ENCODE measurements at regions not wholly inside any gene's neighbourhood (a gene's known extent, or its start where the extent isn't known, plus 50 kb on each side); places are given as distances from the start of the nearest gene placed in this dataset.

- Mint-ChIP-seq H3K4me1 (ENCODE audit: low read depth) (no peaks in the 10 kb centered on the region), H3K27ac (no peak overlapping the region), H3K4me3 (no peak overlapping the region), H3K9me3 (no peaks in the 10 kb centered on the region), H3K27me3 (ENCODE audit: low read depth) (no peaks in the 10 kb centered on the region), H3K36me3 (ENCODE audit: insufficient read depth in 2 of 2) (no peaks in the 10 kb centered on the region)
- no peak for DNase-seq
- ATAC-seq (replicated peaks in 1 of 2), result no peak
Observed at GRCh38 chr4:123995936-123996335, 599.3 kb downstream of the SPRY1 start.

GRCh38 chr4:123996718-123997510 is 600.3 kb downstream of the SPRY1 start:
- H3K36me3 Mint-ChIP-seq (ENCODE audit: insufficient read depth in 2 of 2), result no peaks in the 10 kb centered on the region
- no peaks in the 10 kb centered on the region for H3K4me1 Mint-ChIP-seq (ENCODE audit: low read depth)
- no peak overlapping the region for H3K4me3 Mint-ChIP-seq
- DNase-seq (no peak), ATAC-seq (replicated peaks in 1 of 2) (no peak)
- no peak overlapping the region for H3K27ac Mint-ChIP-seq
- no peaks in the 10 kb centered on the region for H3K27me3 Mint-ChIP-seq (ENCODE audit: low read depth)
- H3K9me3 Mint-ChIP-seq, result no peaks in the 10 kb centered on the region

GRCh38 chr4:123997776-123998449 is 601.3 kb downstream of the SPRY1 start:
- Mint-ChIP-seq H3K36me3 (ENCODE audit: insufficient read depth in 2 of 2) (no peaks in the 10 kb centered on the region), H3K4me1 (ENCODE audit: low read depth) (no peaks in the 10 kb centered on the region), H3K27ac (no peak overlapping the region), H3K4me3 (no peak overlapping the region), H3K9me3 (no peaks in the 10 kb centered on the region), H3K27me3 (ENCODE audit: low read depth) (no peaks in the 10 kb centered on the region)
- ATAC-seq (replicated peaks in 1 of 2) (no peak), DNase-seq (no peak)

DNA sequence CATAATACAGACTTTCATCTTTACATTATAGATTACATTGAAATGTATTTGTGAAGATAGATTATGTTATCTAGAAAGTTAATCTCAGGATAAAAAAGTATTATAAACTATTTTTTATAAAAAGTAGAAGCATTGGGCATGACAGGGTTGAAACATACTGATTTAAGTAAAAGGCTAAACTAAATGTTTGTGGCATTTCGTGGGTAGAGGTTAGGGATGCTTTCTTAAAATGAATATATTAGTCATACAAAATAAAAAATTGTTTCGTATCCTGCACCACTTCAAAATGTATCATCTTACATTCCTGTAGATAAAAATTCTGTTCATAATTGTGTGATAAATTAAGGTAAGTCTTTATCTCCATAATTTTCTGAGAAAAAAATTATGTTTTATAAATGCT is 603.6 kb downstream of the SPRY1 start:
- H3K36me3 Mint-ChIP-seq (ENCODE audit: insufficient read depth in 2 of 2), result no peaks in the 10 kb centered on the region
- no peak overlapping the region for H3K4me3 Mint-ChIP-seq
- no peaks in the 10 kb centered on the region for H3K27me3 Mint-ChIP-seq (ENCODE audit: low read depth)
- H3K9me3 Mint-ChIP-seq, result peaks cover 0 to 1% of the 10 kb centered on the region in 2 donors
- H3K4me1 Mint-ChIP-seq (ENCODE audit: low read depth), result no peaks in the 10 kb centered on the region
- ATAC-seq (replicated peaks in 1 of 2), result no peak
- H3K27ac Mint-ChIP-seq, result no peak overlapping the region
- DNase-seq, result no peak

GRCh38 chr4:124015766-124016165 is 619.2 kb downstream of the SPRY1 start:
- DNase-seq (no peak), ATAC-seq (replicated peaks in 1 of 2) (no peak)
- Mint-ChIP-seq H3K36me3 (ENCODE audit: insufficient read depth in 2 of 2) (no peaks in the 10 kb centered on the region), H3K4me3 (no peak overlapping the region), H3K27ac (no peak overlapping the region), H3K4me1 (ENCODE audit: low read depth) (peaks cover 9% of the 10 kb centered on the region), H3K9me3 (peaks cover 2 to 7% of the 10 kb centered on the region in 2 donors), H3K27me3 (ENCODE audit: low read depth) (no peaks in the 10 kb centered on the region)

DNA sequence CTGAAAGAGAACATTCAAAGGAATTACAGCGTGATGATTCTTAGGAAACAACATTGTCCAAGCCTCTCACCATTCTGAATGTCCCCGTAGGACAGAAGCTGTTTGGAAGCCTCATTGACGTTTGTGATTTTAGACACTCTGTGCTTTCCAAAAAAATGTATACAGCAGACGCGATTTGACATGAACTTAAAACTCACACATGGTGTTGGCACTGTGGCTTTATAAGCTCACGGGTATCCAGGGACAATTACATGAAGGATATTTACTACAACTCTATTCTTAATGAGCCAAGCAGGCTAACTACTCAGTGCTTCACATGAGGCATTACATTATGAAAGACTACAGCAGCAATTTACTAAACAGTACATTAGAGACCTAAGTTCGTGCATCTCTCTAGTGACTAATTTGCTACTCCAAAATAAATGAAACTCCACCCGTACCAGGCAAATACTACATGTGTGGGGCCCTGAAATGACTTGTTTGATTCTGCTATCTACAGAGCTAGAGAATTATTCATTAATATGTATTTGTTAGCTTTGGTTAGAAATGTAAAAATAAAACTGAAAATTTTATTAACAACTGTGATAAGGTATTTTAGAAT is 620.7 kb downstream of the SPRY1 start:
- no peak overlapping the region for H3K4me3 Mint-ChIP-seq
- H3K27ac Mint-ChIP-seq, result no peak overlapping the region
- no peaks in the 10 kb centered on the region for H3K27me3 Mint-ChIP-seq (ENCODE audit: low read depth)
- no peak for DNase-seq
- H3K9me3 Mint-ChIP-seq, result peaks cover 4 to 10% of the 10 kb centered on the region in 2 donors
- H3K4me1 Mint-ChIP-seq (ENCODE audit: low read depth), result peaks cover 9% of the 10 kb centered on the region
- H3K36me3 Mint-ChIP-seq (ENCODE audit: insufficient read depth in 2 of 2), result no peaks in the 10 kb centered on the region
- ATAC-seq (replicated peaks in 1 of 2), result no peak

DNA sequence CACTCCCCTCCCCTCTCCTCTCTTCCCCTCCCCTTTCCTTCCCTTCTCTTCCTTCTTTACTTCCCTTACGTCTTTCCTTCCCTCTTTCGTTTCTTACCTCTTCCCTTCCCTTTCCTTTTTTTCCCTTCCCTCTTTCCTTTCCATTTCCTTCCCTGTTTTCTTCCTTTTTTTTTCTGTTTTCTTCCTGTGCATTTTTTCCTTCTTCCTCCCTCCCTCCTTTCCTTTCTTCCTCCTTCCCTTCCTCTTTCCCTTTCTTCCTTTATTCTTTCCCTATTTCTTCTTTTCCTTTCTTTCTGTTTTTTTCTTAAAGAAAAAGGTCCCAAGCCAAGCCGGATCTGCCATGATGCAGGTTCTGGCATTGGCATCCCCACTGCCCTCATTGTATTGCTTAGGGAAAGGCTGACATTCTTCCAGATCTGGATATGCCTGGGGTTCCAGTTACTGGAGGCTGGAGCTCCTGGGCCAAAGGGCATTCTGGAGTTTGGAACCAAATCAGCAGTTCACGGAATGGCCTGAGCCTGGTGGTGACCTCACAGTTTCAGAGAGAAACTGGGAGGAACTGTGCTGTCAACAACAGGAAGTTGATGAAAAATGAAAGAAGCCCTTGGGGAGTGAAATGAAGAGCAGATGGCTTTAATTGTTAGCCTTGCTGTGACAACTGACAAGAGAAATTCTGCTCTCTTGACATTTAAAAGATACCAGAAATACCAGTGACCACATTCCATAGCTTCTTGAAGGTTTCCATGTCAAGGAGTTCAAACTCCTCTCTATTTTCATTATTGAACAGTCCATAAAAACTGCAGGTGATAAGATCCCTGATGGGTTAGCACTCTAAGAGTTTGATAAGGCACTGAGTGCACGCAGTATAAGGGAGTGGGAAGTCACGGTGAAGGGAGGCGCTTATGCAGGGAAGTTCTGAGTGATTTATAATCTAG is 622.1 kb downstream of the SPRY1 start:
- H3K9me3 Mint-ChIP-seq, result peaks cover 4 to 10% of the 10 kb centered on the region in 2 donors
- H3K36me3 Mint-ChIP-seq (ENCODE audit: insufficient read depth in 2 of 2), result no peaks in the 10 kb centered on the region
- H3K4me1 Mint-ChIP-seq (ENCODE audit: low read depth), result peaks cover 9% of the 10 kb centered on the region
- DNase-seq, result peak; percentile 1 to 8
- H3K27ac Mint-ChIP-seq, result peak overlapping the region; percentile 89
- ATAC-seq (replicated peaks in 1 of 2), result peak; percentile 76 to 82
- H3K4me3 Mint-ChIP-seq, result peak overlapping the region; percentile 44 to 54
- H3K27me3 Mint-ChIP-seq (ENCODE audit: low read depth), result no peaks in the 10 kb centered on the region

GRCh38 chr4:124019749-124020549 is 623.4 kb downstream of the SPRY1 start:
- H3K9me3 Mint-ChIP-seq, result peaks cover 4 to 10% of the 10 kb centered on the region in 2 donors
- no peak overlapping the region for H3K4me3 Mint-ChIP-seq
- ATAC-seq (replicated peaks in 1 of 2), result no peak
- no peaks in the 10 kb centered on the region for H3K27me3 Mint-ChIP-seq (ENCODE audit: low read depth)
- H3K4me1 Mint-ChIP-seq (ENCODE audit: low read depth), result peaks cover 9% of the 10 kb centered on the region
- H3K36me3 Mint-ChIP-seq (ENCODE audit: insufficient read depth in 2 of 2), result no peaks in the 10 kb centered on the region
- no peak for DNase-seq
- H3K27ac Mint-ChIP-seq, result no peak overlapping the region

GRCh38 chr4:124025000-124025399 is 628.4 kb downstream of the SPRY1 start:
- H3K36me3 Mint-ChIP-seq (ENCODE audit: insufficient read depth in 2 of 2), result no peaks in the 10 kb centered on the region
- no peak overlapping the region for H3K4me3 Mint-ChIP-seq
- H3K9me3 Mint-ChIP-seq, result peaks cover 3 to 5% of the 10 kb centered on the region in 2 donors
- no peak overlapping the region for H3K27ac Mint-ChIP-seq
- ATAC-seq (replicated peaks in 1 of 2), result no peak
- H3K4me1 Mint-ChIP-seq (ENCODE audit: low read depth), result no peaks in the 10 kb centered on the region
- no peak for DNase-seq
- no peaks in the 10 kb centered on the region for H3K27me3 Mint-ChIP-seq (ENCODE audit: low read depth)

DNA sequence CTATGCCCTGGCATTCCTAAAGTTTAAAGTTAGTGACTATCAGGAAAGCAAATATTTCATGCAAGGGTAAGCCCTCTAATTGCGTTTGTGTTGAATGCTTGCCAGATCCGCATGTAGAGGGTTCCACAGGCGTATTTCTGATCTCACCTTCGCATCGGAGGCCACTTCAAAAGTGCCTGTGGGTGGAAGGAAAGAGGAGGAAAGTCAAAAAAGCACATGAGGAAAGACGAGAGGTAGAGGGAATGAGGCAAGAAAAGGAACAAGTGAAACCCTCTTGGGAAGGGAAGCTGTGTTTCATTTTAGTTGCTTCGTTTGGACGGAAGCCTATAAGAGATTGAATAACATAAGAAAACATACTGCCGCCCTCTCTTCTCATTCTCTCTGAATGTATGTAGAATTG is 628.8 kb downstream of the SPRY1 start:
- H3K9me3 Mint-ChIP-seq, result peaks cover 2 to 3% of the 10 kb centered on the region in 2 donors
- H3K27ac Mint-ChIP-seq, result no peak overlapping the region
- no peak for DNase-seq
- H3K27me3 Mint-ChIP-seq (ENCODE audit: low read depth), result no peaks in the 10 kb centered on the region
- no peak overlapping the region for H3K4me3 Mint-ChIP-seq
- no peaks in the 10 kb centered on the region for H3K36me3 Mint-ChIP-seq (ENCODE audit: insufficient read depth in 2 of 2)
- H3K4me1 Mint-ChIP-seq (ENCODE audit: low read depth), result no peaks in the 10 kb centered on the region
- no peak for ATAC-seq (replicated peaks in 1 of 2)

DNA sequence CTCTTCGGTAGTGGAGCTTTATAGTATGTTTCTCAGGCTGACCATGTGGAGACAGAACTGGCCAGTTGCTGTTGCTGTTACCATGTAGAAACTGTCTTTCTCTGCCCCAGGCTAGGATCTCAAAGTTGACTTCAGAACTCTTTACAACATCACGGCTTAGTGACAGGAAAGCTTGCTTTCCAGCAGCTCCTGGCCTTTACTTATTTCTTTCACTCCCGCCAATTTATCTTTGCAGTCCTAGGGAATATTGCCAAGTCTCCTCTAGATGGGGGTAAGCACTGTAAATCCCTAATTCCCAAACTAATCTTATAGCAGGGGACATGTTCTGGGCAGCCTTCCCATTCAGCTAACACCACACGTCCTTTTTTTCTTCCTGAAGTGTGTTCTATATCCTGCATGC is 631.6 kb downstream of the SPRY1 start:
- no peaks in the 10 kb centered on the region for H3K36me3 Mint-ChIP-seq (ENCODE audit: insufficient read depth in 2 of 2)
- DNase-seq (no peak), ATAC-seq (replicated peaks in 1 of 2) (no peak)
- H3K27ac Mint-ChIP-seq, result no peak overlapping the region
- no peaks in the 10 kb centered on the region for H3K4me1 Mint-ChIP-seq (ENCODE audit: low read depth)
- no peaks in the 10 kb centered on the region for H3K9me3 Mint-ChIP-seq
- H3K4me3 Mint-ChIP-seq, result no peak overlapping the region
- no peaks in the 10 kb centered on the region for H3K27me3 Mint-ChIP-seq (ENCODE audit: low read depth)

DNA sequence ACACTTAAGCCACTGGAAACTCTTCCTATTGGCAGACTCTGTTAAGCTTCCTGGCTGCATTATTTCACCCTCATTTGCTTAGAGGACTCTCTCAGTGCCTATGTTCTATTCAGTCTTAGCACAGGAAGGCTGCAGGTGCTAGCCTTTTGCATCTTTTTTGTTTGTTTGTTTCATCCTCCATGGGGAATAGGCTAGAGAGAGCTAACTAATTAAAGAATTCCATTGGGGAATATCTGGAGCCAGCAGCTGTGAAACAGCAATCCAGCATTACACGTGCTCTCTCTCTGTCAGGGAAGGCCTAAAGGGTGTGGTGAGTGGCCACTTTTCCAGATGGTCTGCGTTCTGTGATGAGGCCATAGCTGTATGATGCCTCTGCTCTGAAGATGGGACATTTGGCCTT is 633.6 kb downstream of the SPRY1 start:
- Mint-ChIP-seq H3K27ac (no peak overlapping the region), H3K36me3 (ENCODE audit: insufficient read depth in 2 of 2) (no peaks in the 10 kb centered on the region), H3K4me1 (ENCODE audit: low read depth) (no peaks in the 10 kb centered on the region), H3K4me3 (no peak overlapping the region), H3K9me3 (no peaks in the 10 kb centered on the region), H3K27me3 (ENCODE audit: low read depth) (no peaks in the 10 kb centered on the region)
- ATAC-seq (replicated peaks in 1 of 2) (no peak), DNase-seq (no peak)

Data from activated T-cell treated with anti-CD3 and anti-CD28 coated beads, Interleukin-2, amount 50 U/mL, for 72 hours (primary cell).